KOPT-K1 (cell line): ENCODE measurements at regions not wholly inside any gene's neighbourhood (a gene's known extent, or its start where the extent isn't known, plus 50 kb on each side); places are given as distances from the start of the nearest gene placed in this dataset.

ENCODE experiments used
- H3K27ac ChIP-seq: fragments of 200-600 bp; sonication (generic); 2 replicates; pipeline ENCODE4 v1.5.1; 2016; ENCODE audit warnings: antibody characterized with exemption, mild to moderate bottlenecking, low read depth, low read length; ENCODE audit not compliant: poor library complexity, severe bottlenecking
- H3K36me3 ChIP-seq: fragments of 200-600 bp; sonication (generic); 2 replicates; pipeline ENCODE4 v1.5.1; 2017; ENCODE audit warnings: antibody characterized with exemption, mild to moderate bottlenecking, low read length, moderate library complexity; ENCODE audit not compliant: insufficient read depth
- H3K9me3 ChIP-seq: fragments of 200-600 bp; sonication (generic); 2 replicates; pipeline ENCODE4 v1.5.1; 2017; ENCODE audit warnings: antibody characterized with exemption, low read length, mild to moderate bottlenecking; ENCODE audit not compliant: insufficient read depth, poor library complexity, severe bottlenecking

GRCh38 chr12:46677749-46678148 lies 148.0 kb downstream of the SLC38A4 start:
- Histone ChIP-seq H3K27ac (no peak overlapping the region), H3K36me3 (no peaks in the 10 kb centered on the region)

GRCh38 chr12:46676797-46677520 lies 148.8 kb downstream of the SLC38A4 start:
- H3K9me3 ChIP-seq: no peaks in the 10 kb centered on the region
- no peaks in the 10 kb centered on the region for H3K36me3 ChIP-seq
- no peak overlapping the region for H3K27ac ChIP-seq

More at GRCh38 chr12:46677749-46678148, 148.0 kb downstream of the SLC38A4 start:
- no peaks in the 10 kb centered on the region for H3K9me3 ChIP-seq

GRCh38 chr12:46676396-46676795 lies 149.4 kb downstream of the SLC38A4 start:
- no peak overlapping the region for H3K27ac ChIP-seq
- H3K9me3 ChIP-seq: no peaks in the 10 kb centered on the region
- H3K36me3 ChIP-seq: no peaks in the 10 kb centered on the region

GRCh38 chr12:46675736-46676135 lies 150.1 kb downstream of the SLC38A4 start:
- no peaks in the 10 kb centered on the region for H3K36me3 ChIP-seq
- H3K27ac ChIP-seq: no peak overlapping the region
- no peaks in the 10 kb centered on the region for H3K9me3 ChIP-seq

GRCh38 chr12:46674800-46675199 lies 151.0 kb downstream of the SLC38A4 start:
- Histone ChIP-seq H3K36me3 (no peaks in the 10 kb centered on the region), H3K9me3 (no peaks in the 10 kb centered on the region), H3K27ac (no peak overlapping the region)

GRCh38 chr12:46674129-46674528 lies 151.7 kb downstream of the SLC38A4 start:
- Histone ChIP-seq H3K27ac (no peak overlapping the region), H3K36me3 (no peaks in the 10 kb centered on the region), H3K9me3 (no peaks in the 10 kb centered on the region)

- H3K9me3 ChIP-seq: no peaks in the 10 kb centered on the region
- H3K27ac ChIP-seq: no peak overlapping the region
- no peaks in the 10 kb centered on the region for H3K36me3 ChIP-seq
Measured at GRCh38 chr12:46671102-46671501, 154.7 kb downstream of the SLC38A4 start.

- Histone ChIP-seq H3K9me3 (no peaks in the 10 kb centered on the region), H3K36me3 (no peaks in the 10 kb centered on the region), H3K27ac (no peak overlapping the region)
Measured at GRCh38 chr12:46670636-46671035, 155.2 kb downstream of the SLC38A4 start.

- H3K36me3 ChIP-seq: no peaks in the 10 kb centered on the region
- H3K9me3 ChIP-seq: no peaks in the 10 kb centered on the region
- H3K27ac ChIP-seq: no peak overlapping the region
Measured at GRCh38 chr12:46669720-46670119, 156.1 kb downstream of the SLC38A4 start.

- Histone ChIP-seq H3K27ac (no peak overlapping the region), H3K36me3 (no peaks in the 10 kb centered on the region), H3K9me3 (no peaks in the 10 kb centered on the region)
Measured at GRCh38 chr12:46667551-46667950, 158.2 kb downstream of the SLC38A4 start.

GRCh38 chr12:46664761-46665287 lies 161.0 kb downstream of the SLC38A4 start:
- no peaks in the 10 kb centered on the region for H3K36me3 ChIP-seq
- no peak overlapping the region for H3K27ac ChIP-seq
- H3K9me3 ChIP-seq: no peaks in the 10 kb centered on the region

- no peak overlapping the region for H3K27ac ChIP-seq
- H3K36me3 ChIP-seq: no peaks in the 10 kb centered on the region
- no peaks in the 10 kb centered on the region for H3K9me3 ChIP-seq
Measured at GRCh38 chr12:46663318-46663717, 162.5 kb downstream of the SLC38A4 start.

- no peak overlapping the region for H3K27ac ChIP-seq
Measured at GRCh38 chr12:46661110-46661845, 164.5 kb downstream of the SLC38A4 start.

GRCh38 chr12:46660719-46661109 lies 165.1 kb downstream of the SLC38A4 start:
- H3K27ac ChIP-seq: no peak overlapping the region
- no peaks in the 10 kb centered on the region for H3K36me3 ChIP-seq
- H3K9me3 ChIP-seq: no peaks in the 10 kb centered on the region

More at GRCh38 chr12:46661110-46661845, 164.5 kb downstream of the SLC38A4 start:
- Histone ChIP-seq H3K36me3 (no peaks in the 10 kb centered on the region), H3K9me3 (no peaks in the 10 kb centered on the region)

- Histone ChIP-seq H3K9me3 (no peaks in the 10 kb centered on the region), H3K27ac (no peak overlapping the region), H3K36me3 (no peaks in the 10 kb centered on the region)
Measured at GRCh38 chr12:46660276-46660675, 165.5 kb downstream of the SLC38A4 start.
